Colonic mucosa (tissue), 4 donors: ENCODE measurements at regions not wholly inside any gene's neighbourhood (a gene's known extent, or its start where the extent isn't known, plus 50 kb on each side); places are given as distances from the start of the nearest gene placed in this dataset.

ENCODE experiments used
- DNase-seq: peaks from one replicate; pipeline ENCODE4 v3.0.0-alpha.2; 2020
- H3K27ac ChIP-seq: fragments of 200-600 bp; one replicate; pipeline ENCODE4 v1.8.0; 2021
- H3K27me3 ChIP-seq: fragments of 200-600 bp; one replicate; pipeline ENCODE4 v1.8.0; 2021
- H3K36me3 ChIP-seq: fragments of 200-600 bp; one replicate; pipeline ENCODE4 v1.8.0; 2021
- H3K4me1 ChIP-seq: fragments of 200-600 bp; one replicate; pipeline ENCODE4 v1.8.0; 2021; ENCODE audit warnings: mild to moderate bottlenecking
- H3K4me3 ChIP-seq: fragments of 200-600 bp; one replicate; pipeline ENCODE4 v1.8.0; 2021
- H3K9ac ChIP-seq, 2 donors: one replicate each; pipeline ENCODE4 v1.7.0; 2013; ENCODE audit warnings: control low read depth in 2 of 2, low read depth in 2 of 2, low read length in 2 of 2
- H3K9me3 ChIP-seq: fragments of 200-600 bp; one replicate; pipeline ENCODE4 v1.8.0; 2021
- intact Hi-C: fragments of 100-400 bp; cut with DNase I; formaldehyde crosslinking; loops from one replicate; pipeline ENCODE4 v1.14.1; 2022
- TF ChIP-seq, protein P1 (sequence below): fragments of 200-600 bp; IDR thresholded peaks from one replicate; pipeline ENCODE4 v1.8.0; 2022; ENCODE audit warnings: antibody characterized with exemption, mild to moderate bottlenecking
- donor health status: healthy.
- donor health status: DM: no; HTN: no; CAD: no.
- donor health status: DM: no; HTN: no; CAD: no.

DNA sequence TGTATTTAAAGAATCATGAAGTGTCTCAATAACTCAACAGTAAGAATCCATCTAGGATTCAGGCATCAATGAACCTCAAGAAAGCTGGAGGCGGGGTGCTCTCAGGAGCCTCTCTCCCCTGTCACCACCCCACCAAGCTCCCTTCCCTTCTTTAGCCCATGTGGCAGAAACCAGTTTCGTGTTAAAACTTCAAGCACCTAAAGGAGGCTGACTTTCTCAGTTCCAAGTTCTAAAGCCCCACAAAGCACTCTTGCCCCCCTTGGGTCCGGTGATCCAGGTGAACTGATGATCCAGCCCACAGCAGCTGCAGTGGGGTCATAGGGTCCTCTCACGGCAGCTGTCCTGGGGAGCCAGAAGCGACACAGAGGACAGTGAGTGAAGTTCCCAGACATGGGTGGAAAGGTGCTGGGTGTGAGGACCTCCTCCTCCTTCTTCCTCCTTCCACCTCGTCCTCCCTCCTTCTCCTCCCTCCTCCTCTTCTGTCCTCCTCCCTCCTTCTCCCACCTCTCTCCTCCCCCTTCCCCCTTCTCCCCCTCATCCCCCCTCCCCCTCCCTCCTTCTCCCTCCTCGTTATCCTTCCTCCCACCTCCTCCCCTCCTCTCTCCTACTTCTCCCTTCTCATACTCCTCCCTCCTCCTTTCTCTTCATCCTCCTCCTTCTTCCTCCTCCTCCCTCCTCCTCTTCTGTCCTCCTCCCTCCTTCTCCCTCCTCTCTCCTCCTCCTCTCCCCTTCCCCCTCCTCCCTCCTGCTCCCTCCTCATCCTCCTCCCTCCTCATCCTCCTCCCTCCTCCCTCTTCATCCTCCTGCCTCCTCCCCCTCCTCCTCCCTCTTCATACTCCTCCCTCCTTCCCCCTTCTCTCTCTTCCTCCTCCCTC, 192.4 kb upstream of the AGAP1 start:
- Histone ChIP-seq H3K4me1 (no peaks in the 10 kb centered on the region), H3K4me3 (no peak overlapping the region), H3K9me3 (no peaks in the 10 kb centered on the region), H3K27me3 (no peaks in the 10 kb centered on the region), H3K27ac (no peak overlapping the region), H3K9ac (no peak overlapping the region), H3K36me3 (no peaks in the 10 kb centered on the region)
- no peak for DNase-seq
- intact Hi-C loops = no loop called here
- TF ChIP-seq, protein P1, sequence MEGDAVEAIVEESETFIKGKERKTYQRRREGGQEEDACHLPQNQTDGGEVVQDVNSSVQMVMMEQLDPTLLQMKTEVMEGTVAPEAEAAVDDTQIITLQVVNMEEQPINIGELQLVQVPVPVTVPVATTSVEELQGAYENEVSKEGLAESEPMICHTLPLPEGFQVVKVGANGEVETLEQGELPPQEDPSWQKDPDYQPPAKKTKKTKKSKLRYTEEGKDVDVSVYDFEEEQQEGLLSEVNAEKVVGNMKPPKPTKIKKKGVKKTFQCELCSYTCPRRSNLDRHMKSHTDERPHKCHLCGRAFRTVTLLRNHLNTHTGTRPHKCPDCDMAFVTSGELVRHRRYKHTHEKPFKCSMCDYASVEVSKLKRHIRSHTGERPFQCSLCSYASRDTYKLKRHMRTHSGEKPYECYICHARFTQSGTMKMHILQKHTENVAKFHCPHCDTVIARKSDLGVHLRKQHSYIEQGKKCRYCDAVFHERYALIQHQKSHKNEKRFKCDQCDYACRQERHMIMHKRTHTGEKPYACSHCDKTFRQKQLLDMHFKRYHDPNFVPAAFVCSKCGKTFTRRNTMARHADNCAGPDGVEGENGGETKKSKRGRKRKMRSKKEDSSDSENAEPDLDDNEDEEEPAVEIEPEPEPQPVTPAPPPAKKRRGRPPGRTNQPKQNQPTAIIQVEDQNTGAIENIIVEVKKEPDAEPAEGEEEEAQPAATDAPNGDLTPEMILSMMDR = no peak

DNA sequence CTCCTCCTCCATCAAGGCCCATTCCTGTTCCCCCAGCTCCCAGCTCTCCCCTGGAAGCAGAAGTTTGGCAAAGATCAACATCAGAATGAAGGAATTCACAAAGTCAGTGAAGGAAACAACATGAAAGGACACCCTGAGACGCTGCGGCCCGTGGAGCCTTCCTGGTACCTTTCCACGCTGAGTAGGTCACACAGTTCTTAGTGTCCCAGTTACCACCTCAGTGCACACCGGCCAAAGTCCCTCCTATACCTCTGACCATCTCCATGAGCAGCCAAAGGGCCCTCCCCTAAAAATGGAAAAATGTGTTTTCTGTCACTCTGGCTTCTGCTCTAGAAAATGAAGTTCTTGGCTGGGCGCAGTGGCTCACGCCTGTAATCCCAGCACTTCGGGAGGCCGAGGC, 191.6 kb upstream of the AGAP1 start:
- DNase-seq = no peak
- no peak overlapping the region for H3K4me3 ChIP-seq
- TF ChIP-seq, protein P1 = no peak
- H3K9ac ChIP-seq = no peak overlapping the region
- no peaks in the 10 kb centered on the region for H3K27me3 ChIP-seq
- H3K4me1 ChIP-seq = no peaks in the 10 kb centered on the region
- intact Hi-C loops = no loop called here
- no peaks in the 10 kb centered on the region for H3K36me3 ChIP-seq
- no peaks in the 10 kb centered on the region for H3K9me3 ChIP-seq
- H3K27ac ChIP-seq = no peak overlapping the region

DNA sequence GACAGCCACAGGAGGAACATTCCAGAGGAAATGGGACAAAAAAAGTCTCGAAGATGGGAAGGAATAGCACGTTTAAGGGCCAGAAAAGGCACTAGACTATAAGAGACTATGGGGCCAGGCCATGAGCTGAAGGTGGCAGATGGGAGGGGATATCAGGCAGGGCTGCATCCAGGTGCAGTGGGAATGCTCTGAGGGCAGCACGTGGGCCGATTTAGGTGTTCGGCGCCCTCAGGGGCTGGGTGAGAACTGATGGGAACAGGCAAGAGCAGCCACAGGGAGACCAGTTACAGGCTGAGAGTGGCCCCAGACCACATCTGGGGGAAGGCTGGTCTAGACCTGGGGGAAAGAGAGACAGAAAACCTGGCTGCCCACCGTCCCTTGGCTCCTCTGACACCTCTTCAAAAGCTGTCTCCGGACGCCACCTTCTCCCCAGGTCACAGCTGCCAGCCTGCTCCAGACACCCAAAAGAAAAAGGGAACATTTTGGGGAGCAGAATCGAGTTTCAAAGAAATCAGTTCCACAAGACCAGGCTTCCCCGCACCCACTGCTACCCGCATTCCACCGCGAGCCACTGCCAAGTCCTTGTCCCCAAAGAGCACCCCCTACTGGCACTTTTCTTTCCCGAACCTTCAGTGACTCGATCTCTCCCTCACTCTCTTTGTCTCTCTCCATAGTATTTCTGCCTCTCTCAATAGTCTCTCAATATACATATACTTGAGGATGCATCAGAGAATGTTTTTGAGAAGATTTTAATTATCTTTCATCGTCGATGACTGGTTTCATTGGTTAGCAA, 190.1 kb upstream of the AGAP1 start:
- intact Hi-C loops = no loop called here
- H3K27me3 ChIP-seq = no peaks in the 10 kb centered on the region
- H3K9ac ChIP-seq = no peak overlapping the region
- no peaks in the 10 kb centered on the region for H3K9me3 ChIP-seq
- DNase-seq = no peak
- no peak overlapping the region for H3K4me3 ChIP-seq
- TF ChIP-seq, protein P1 = no peak
- no peak overlapping the region for H3K27ac ChIP-seq
- H3K36me3 ChIP-seq = no peaks in the 10 kb centered on the region
- H3K4me1 ChIP-seq = no peaks in the 10 kb centered on the region

DNA sequence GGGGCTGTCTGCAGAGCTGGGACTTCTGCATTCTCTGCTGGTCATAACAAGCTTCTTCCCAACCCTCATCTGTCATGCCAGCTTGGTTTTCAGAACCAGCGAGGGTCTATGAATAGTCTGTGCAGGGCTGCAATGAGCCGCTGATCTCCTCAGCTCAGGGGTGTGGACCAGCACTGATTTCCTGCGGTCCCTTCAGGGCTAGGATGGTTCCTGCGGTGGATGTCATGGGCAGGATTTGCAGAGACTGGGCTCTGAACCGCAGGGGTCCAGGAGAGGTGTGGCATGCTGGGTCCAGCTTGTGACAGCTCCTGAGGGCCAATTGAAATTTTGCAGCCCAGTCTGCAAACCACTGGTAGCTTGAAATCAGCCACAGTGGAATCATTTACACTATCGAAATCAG, 188.2 kb upstream of the AGAP1 start:
- Histone ChIP-seq H3K9ac (no peak overlapping the region), H3K4me1 (no peaks in the 10 kb centered on the region), H3K4me3 (no peak overlapping the region), H3K27me3 (no peaks in the 10 kb centered on the region), H3K9me3 (no peaks in the 10 kb centered on the region), H3K36me3 (no peaks in the 10 kb centered on the region), H3K27ac (no peak overlapping the region)
- TF ChIP-seq, protein P1 = no peak
- intact Hi-C loops = no loop called here
- DNase-seq = no peak

DNA sequence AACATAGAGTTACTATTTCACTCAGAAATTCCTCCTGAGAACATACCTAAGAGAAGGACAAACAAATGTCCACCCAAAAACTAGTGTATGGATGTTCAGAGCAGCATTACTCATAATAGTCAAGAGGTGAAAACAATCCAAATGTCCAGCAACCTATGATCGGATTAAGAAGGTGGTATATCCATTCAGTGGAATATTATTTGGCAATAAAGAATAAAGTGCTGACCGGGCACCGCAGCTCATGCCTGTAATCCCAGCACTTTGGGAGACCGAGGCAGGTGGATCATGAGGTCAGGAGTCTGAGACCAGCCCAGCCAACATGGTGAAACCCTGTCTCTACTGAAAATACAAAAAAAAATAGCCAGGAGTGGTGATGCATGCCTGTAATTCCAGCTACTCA, 182.8 kb upstream of the AGAP1 start:
- intact Hi-C loops = no loop called here
- H3K27me3 ChIP-seq = no peaks in the 10 kb centered on the region
- no peaks in the 10 kb centered on the region for H3K36me3 ChIP-seq
- H3K9ac ChIP-seq = no peak overlapping the region
- TF ChIP-seq, protein P1 = no peak
- no peaks in the 10 kb centered on the region for H3K9me3 ChIP-seq
- H3K4me1 ChIP-seq = no peaks in the 10 kb centered on the region
- no peak overlapping the region for H3K27ac ChIP-seq
- no peak overlapping the region for H3K4me3 ChIP-seq
- no peak for DNase-seq
